Ishikawa (cell line): ENCODE measurements at regions not wholly inside any gene's neighbourhood (a gene's known extent, or its start where the extent isn't known, plus 50 kb on each side); places are given as distances from the start of the nearest gene placed in this dataset.

Source experiments
- CEBPB ChIP-seq: IDR thresholded peaks from 2 replicates; pipeline ENCODE4 v1.6.1; 2012
- CREB1 ChIP-seq: IDR thresholded peaks from 2 replicates; pipeline ENCODE4 v1.6.1; 2012; ENCODE audit warnings: low read depth
- EGR1 ChIP-seq: IDR thresholded peaks from 2 replicates; pipeline ENCODE4 v1.6.1; 2012
- EP300 ChIP-seq: IDR thresholded peaks from 2 replicates; pipeline ENCODE4 v1.6.1; 2012; ENCODE audit warnings: borderline replicate concordance
- FOXM1 ChIP-seq: IDR thresholded peaks from 2 replicates; pipeline ENCODE4 v1.6.1; 2012; ENCODE audit warnings: low read depth, borderline replicate concordance
- MAX ChIP-seq: IDR thresholded peaks from 2 replicates; pipeline ENCODE4 v1.6.1; 2012
- NFIC ChIP-seq: IDR thresholded peaks from 2 replicates; pipeline ENCODE4 v1.6.1; 2012
- RAD21 ChIP-seq: IDR thresholded peaks from 2 replicates; pipeline ENCODE4 v1.6.1; 2012; ENCODE audit warnings: low read depth
- REST ChIP-seq: IDR thresholded peaks from 2 replicates; pipeline ENCODE4 v1.6.1; 2012; ENCODE audit warnings: low read depth, mild to moderate bottlenecking
- TAF1 ChIP-seq: IDR thresholded peaks from 2 replicates; pipeline ENCODE4 v1.6.1; 2012; ENCODE audit warnings: low read depth, mild to moderate bottlenecking
- TCF12 ChIP-seq: IDR thresholded peaks from 2 replicates; pipeline ENCODE4 v1.6.1; 2012; ENCODE audit warnings: low read depth
- TEAD4 ChIP-seq: IDR thresholded peaks from 2 replicates; pipeline ENCODE4 v1.6.1; 2012
- USF1 ChIP-seq: IDR thresholded peaks from 2 replicates; pipeline ENCODE4 v1.6.1; 2012
- YY1 ChIP-seq: IDR thresholded peaks from 2 replicates; pipeline ENCODE4 v1.6.1; 2012; ENCODE audit warnings: low read depth
- ZBTB7A ChIP-seq: IDR thresholded peaks from 2 replicates; pipeline ENCODE4 v1.6.1; 2012; ENCODE audit warnings: low read depth

- TF ChIP-seq RAD21 = no peak
- no peak for TF ChIP-seq NFIC
- TF ChIP-seq ZBTB7A = no peak
- TF ChIP-seq EGR1 = no peak
- TF ChIP-seq CREB1 = no peak
- no peak for TF ChIP-seq EP300
- no peak for TF ChIP-seq MAX
- TF ChIP-seq USF1 = no peak
- TF ChIP-seq TEAD4 = no peak
- no peak for TF ChIP-seq TAF1
- no peak for TF ChIP-seq YY1
- TF ChIP-seq CEBPB = no peak
- no peak for TF ChIP-seq TCF12
- no peak for TF ChIP-seq REST
- TF ChIP-seq FOXM1 = no peak
Measured at GRCh38 chr10:32110790-32111189, 54.6 kb upstream of the KIF5B start.

GRCh38 chr10:32109603-32110002 lies 53.4 kb upstream of the KIF5B start:
- TF ChIP-seq CREB1 = no peak
